Left ventricle myocardium inferior (tissue), 1 donor: ENCODE measurements at regions not wholly inside any gene's neighbourhood (a gene's known extent, or its start where the extent isn't known, plus 50 kb on each side); places are given as distances from the start of the nearest gene placed in this dataset.

ENCODE experiments used
- DNase-seq: peaks from one replicate; pipeline ENCODE4 v3.0.0-alpha.2; 2020
- H3K27ac ChIP-seq: fragments of 200-600 bp; replicated peaks from 2 replicates; pipeline ENCODE4 v1.8.0; 2021
- H3K27me3 ChIP-seq: fragments of 200-600 bp; 2 replicates; pipeline ENCODE4 v1.8.0; 2021; ENCODE audit warnings: low read depth
- H3K36me3 ChIP-seq: fragments of 200-600 bp; 2 replicates; pipeline ENCODE4 v1.8.0; 2021
- H3K4me1 ChIP-seq: fragments of 200-600 bp; 2 replicates; pipeline ENCODE4 v1.8.0; 2021
- H3K4me3 ChIP-seq: fragments of 200-600 bp; 2 replicates; pipeline ENCODE4 v1.8.0; 2021; ENCODE audit warnings: mild to moderate bottlenecking, moderate library complexity
- H3K9me3 ChIP-seq: fragments of 200-600 bp; replicated peaks from 2 replicates; pipeline ENCODE4 v1.8.0; 2021
- CTCF ChIP-seq: fragments of 200-600 bp; IDR thresholded peaks from 2 replicates; pipeline ENCODE4 v1.8.0; 2021; ENCODE audit warnings: antibody characterized with exemption, mild to moderate bottlenecking, borderline replicate concordance
- intact Hi-C: fragments of 100-400 bp; cut with micrococcal nuclease; formaldehyde crosslinking; loops from one replicate; pipeline ENCODE4 v1.11.0; 2022
- donor health status: DM: no; HTN: yes; CAD: no; lungs with severe emphysema.

DNA sequence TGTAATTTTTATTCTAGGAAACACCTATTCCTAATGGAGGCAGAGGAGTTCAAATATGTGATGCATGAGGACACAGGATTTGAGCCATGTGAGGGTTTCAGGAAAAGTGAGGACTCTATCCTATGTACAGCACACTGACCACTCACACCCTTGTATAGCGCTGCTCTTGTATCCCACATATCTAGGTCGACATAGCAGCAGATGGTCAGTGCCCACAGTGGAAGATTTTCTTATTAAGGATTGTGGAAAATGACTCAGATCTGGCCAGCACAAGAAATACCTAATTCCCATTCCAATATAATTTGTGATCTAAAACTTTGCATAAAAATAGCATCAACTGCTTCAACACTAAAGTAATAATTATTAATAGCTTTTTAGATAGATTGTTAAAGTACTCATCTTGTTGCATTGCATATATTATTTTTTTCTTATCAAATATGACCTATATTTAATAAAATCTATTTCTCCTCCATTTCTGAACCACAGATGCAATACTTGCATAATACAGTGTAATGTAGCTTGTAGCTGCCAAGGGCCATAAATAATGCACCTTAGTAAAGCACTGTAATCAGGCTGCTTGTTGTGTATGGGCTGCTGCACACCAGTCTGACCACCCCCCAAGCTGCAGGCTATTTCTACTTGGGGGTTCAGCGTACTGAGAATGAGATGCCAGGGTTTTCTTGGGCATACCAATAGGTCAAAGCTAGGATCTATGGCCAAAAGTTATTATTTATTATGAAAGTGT, 442.2 kb upstream of the CWC22 start:
- H3K27ac ChIP-seq = no peak overlapping the region
- intact Hi-C loops = no loop called here

DNA sequence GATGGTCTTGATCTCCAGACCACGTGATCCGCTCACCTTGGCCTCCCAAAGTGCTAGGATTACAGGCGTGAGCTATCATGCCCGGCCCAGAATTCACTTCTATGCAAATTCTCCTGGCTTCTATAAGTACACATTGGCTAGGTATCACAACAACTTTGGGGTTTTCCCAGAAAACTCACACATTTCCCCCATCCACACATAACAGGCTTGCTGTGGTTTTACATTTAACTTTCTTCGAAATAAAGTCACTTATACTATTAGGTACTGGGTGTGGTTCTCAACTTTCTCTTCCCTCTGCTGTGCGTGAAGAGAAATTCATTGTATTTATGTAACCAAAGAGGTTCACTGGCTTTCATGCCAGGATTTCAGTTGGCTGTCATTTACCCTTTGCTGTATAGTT, 439.4 kb upstream of the CWC22 start:
- no peak overlapping the region for H3K27ac ChIP-seq
- H3K36me3 ChIP-seq = no peaks in the 10 kb centered on the region
- H3K27me3 ChIP-seq = no peaks in the 10 kb centered on the region
- H3K9me3 ChIP-seq = peaks cover 10% of the 10 kb centered on the region
- DNase-seq = no peak
- no peaks in the 10 kb centered on the region for H3K4me1 ChIP-seq
- intact Hi-C loops = no loop called here
- no peak for TF ChIP-seq CTCF
- H3K4me3 ChIP-seq = no peak overlapping the region

More for the DNA sequence above, 442.2 kb upstream of the CWC22 start:
- no peak for DNase-seq
- H3K4me3 ChIP-seq = no peak overlapping the region
- no peaks in the 10 kb centered on the region for H3K36me3 ChIP-seq
- no peak for TF ChIP-seq CTCF
- no peaks in the 10 kb centered on the region for H3K9me3 ChIP-seq
- H3K27me3 ChIP-seq = no peaks in the 10 kb centered on the region
- no peaks in the 10 kb centered on the region for H3K4me1 ChIP-seq

DNA sequence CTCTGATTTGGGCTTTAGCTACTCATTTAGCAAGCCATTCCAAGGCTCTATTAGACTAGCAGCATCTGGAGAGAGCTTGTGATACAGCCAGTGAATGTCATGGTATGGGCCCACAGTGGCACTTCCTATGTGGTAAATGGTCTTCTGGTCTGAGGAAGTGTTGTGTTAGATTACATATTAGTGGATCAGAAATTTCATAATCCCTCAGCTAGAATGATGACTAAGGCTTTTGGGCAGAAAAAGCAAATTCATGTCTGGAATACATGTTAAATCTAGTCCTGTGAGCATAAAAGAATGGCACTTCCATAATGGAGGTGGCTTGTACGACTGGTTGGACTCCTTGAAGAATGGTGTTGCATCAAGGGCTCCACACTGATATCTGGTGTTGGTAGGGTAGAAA, 436.8 kb upstream of the CWC22 start:
- no peak overlapping the region for H3K4me3 ChIP-seq
- H3K4me1 ChIP-seq = no peaks in the 10 kb centered on the region
- no peaks in the 10 kb centered on the region for H3K27me3 ChIP-seq
- no peak overlapping the region for H3K27ac ChIP-seq
- TF ChIP-seq CTCF = no peak
- intact Hi-C loops = no loop called here
- H3K9me3 ChIP-seq = peaks cover 10% of the 10 kb centered on the region
- no peaks in the 10 kb centered on the region for H3K36me3 ChIP-seq
- DNase-seq = no peak

- Histone ChIP-seq H3K9me3 (peaks cover 10% of the 10 kb centered on the region), H3K27ac (no peak overlapping the region), H3K4me3 (no peak overlapping the region), H3K27me3 (no peaks in the 10 kb centered on the region), H3K36me3 (no peaks in the 10 kb centered on the region), H3K4me1 (no peaks in the 10 kb centered on the region)
- no peak for DNase-seq
- intact Hi-C loops = no loop called here
- TF ChIP-seq CTCF = no peak
These were observed 436.0 kb upstream of the CWC22 start for GRCh38 chr2:180442860-180443644.

GRCh38 chr2:180419212-180419611, 412.1 kb upstream of the CWC22 start:
- Histone ChIP-seq H3K9me3 (peaks cover 12% of the 10 kb centered on the region), H3K27ac (no peak overlapping the region), H3K27me3 (no peaks in the 10 kb centered on the region), H3K4me3 (no peak overlapping the region), H3K4me1 (no peaks in the 10 kb centered on the region), H3K36me3 (no peaks in the 10 kb centered on the region)
- intact Hi-C loops = no loop called here
- DNase-seq = no peak
- no peak for TF ChIP-seq CTCF
